GM23338 (cell line): ENCODE measurements at regions not wholly inside any gene's neighbourhood (a gene's known extent, or its start where the extent isn't known, plus 50 kb on each side); places are given as distances from the start of the nearest gene placed in this dataset.
"Not testable (repeated sequence)": the region's sequence is repeated elsewhere in the genome, so short reads cannot be mapped to it uniquely, and the experiment has no call there.

Experiments
- ATAC-seq: fragments of 200-7000 bp; cut with Tn5 transposase; 3 replicates; pipeline ENCODE4 v1.9.1; 2020
- DNase-seq: peaks from one replicate; pipeline ENCODE4 v3.0.0-alpha.2; 2015; ENCODE audit warnings: low spot score
- H2AFZ ChIP-seq: fragments of 200-600 bp; sonication (generic); 2 replicates; pipeline ENCODE4 v1.8.0; 2016; ENCODE audit warnings: antibody characterized with exemption, mild to moderate bottlenecking, moderate library complexity
- H3F3A ChIP-seq: fragments of 200-600 bp; sonication (generic); replicated peaks from 2 replicates; pipeline ENCODE4 v1.8.0; 2017; ENCODE audit warnings: antibody characterized with exemption, mixed run types, low read depth
- H3K27ac ChIP-seq: fragments of 200-600 bp; sonication (generic); 2 replicates; pipeline ENCODE4 v1.6.1; 2016; ENCODE audit warnings: low read depth
- H3K27me3 ChIP-seq: fragments of 200-600 bp; sonication (generic); 2 replicates; pipeline ENCODE4 v1.8.0; 2016; ENCODE audit warnings: mild to moderate bottlenecking, mixed run types, moderate library complexity; ENCODE audit not compliant: insufficient read depth
- H3K36me3 ChIP-seq: fragments of 200-600 bp; sonication (generic); 2 replicates; pipeline ENCODE4 v1.8.0; 2016; ENCODE audit warnings: mild to moderate bottlenecking; ENCODE audit not compliant: insufficient read depth
- H3K4me1 ChIP-seq: fragments of 200-600 bp; sonication (generic); 2 replicates; pipeline ENCODE4 v1.8.0; 2016; ENCODE audit warnings: mild to moderate bottlenecking, moderate library complexity; ENCODE audit not compliant: insufficient read depth
- H3K4me2 ChIP-seq: fragments of 200-600 bp; sonication (generic); 2 replicates; pipeline ENCODE4 v1.7.1; 2017; ENCODE audit warnings: mixed run types
- H3K4me3 ChIP-seq: fragments of 200-600 bp; sonication (generic); 2 replicates; pipeline ENCODE4 v1.6.1; 2016; ENCODE audit warnings: mixed run types
- H3K79me2 ChIP-seq: fragments of 200-600 bp; sonication (generic); replicated peaks from 2 replicates; pipeline ENCODE4 v1.8.0; 2017; ENCODE audit warnings: mild to moderate bottlenecking; ENCODE audit not compliant: insufficient read depth
- H3K9me2 ChIP-seq: fragments of 200-600 bp; sonication (generic); 2 replicates; pipeline ENCODE4 v1.8.0; 2017; ENCODE audit not compliant: insufficient read depth
- H4K20me1 ChIP-seq: fragments of 200-600 bp; sonication (generic); replicated peaks from 2 replicates; pipeline ENCODE4 v1.8.0; 2017; ENCODE audit warnings: mild to moderate bottlenecking; ENCODE audit not compliant: insufficient read depth
- H3K27ac Mint-ChIP-seq: 2 replicates; pipeline ENCODE4 v1.8.0; 2020; ENCODE audit warnings: inconsistent platforms, mild to moderate bottlenecking, moderate library complexity, mixed read lengths
- H3K27me3 Mint-ChIP-seq: 3 replicates; pipeline ENCODE4 v1.8.0; 2022; ENCODE audit warnings: low read depth, mild to moderate bottlenecking, moderate library complexity, mixed read lengths, inconsistent platforms; ENCODE audit not compliant: insufficient read depth, poor library complexity
- H3K36me3 Mint-ChIP-seq: 3 replicates; pipeline ENCODE4 v1.8.0; 2021; ENCODE audit warnings: low read depth, mild to moderate bottlenecking, inconsistent platforms, moderate library complexity, mixed read lengths
- H3K4me1 Mint-ChIP-seq: 3 replicates; pipeline ENCODE4 v1.8.0; 2020; ENCODE audit warnings: mild to moderate bottlenecking, inconsistent platforms, mixed read lengths
- H3K4me3 Mint-ChIP-seq: 3 replicates; pipeline ENCODE4 v1.8.0; 2021; ENCODE audit warnings: moderate library complexity, mild to moderate bottlenecking, inconsistent platforms, mixed read lengths
- H3K9me3 Mint-ChIP-seq: 3 replicates; pipeline ENCODE4 v1.8.0; 2020; ENCODE audit warnings: moderate library complexity, mild to moderate bottlenecking, inconsistent platforms, mixed read lengths
- CREB1 ChIP-seq: fragments of 250-450 bp; sonication (Bioruptor Pico); IDR thresholded peaks from 2 replicates; pipeline ENCODE4 v1.5.0; 2020; ENCODE audit warnings: low read depth, mild to moderate bottlenecking, moderate library complexity
- CTCF ChIP-seq, 2 experiments: fragments of 200-600 bp in 1 of 2; sonication (generic) in 1 of 2; conservative IDR thresholded peaks; 2 replicates each; pipeline versions ENCODE4 v1.5.1 to v1.6.1; 2016 to 2017; ENCODE audit warnings: antibody characterized with exemption in 2 of 2, low read depth in 2 of 2, mild to moderate bottlenecking in 2 of 2, moderate library complexity in 1 of 2
- ETS1 ChIP-seq: IDR thresholded peaks from 2 replicates; pipeline ENCODE4 v1.6.1; 2016; ENCODE audit warnings: antibody characterized with exemption
- EZH2phosphoT487 ChIP-seq: fragments of 200-600 bp; sonication (generic); IDR thresholded peaks from one replicate; pipeline ENCODE4 v1.8.1; 2018; ENCODE audit warnings: antibody characterized with exemption; ENCODE audit not compliant: unreplicated experiment
- NANOG ChIP-seq: IDR thresholded peaks from 2 replicates; pipeline ENCODE4 v1.6.1; 2016; ENCODE audit warnings: antibody characterized with exemption, borderline replicate concordance
- ZNF331 ChIP-seq: fragments of 250-450 bp; sonication (Bioruptor Pico); IDR thresholded peaks from 2 replicates; pipeline ENCODE4 v1.5.0; 2020; ENCODE audit warnings: low read depth, mild to moderate bottlenecking, moderate library complexity
- ZNF462 ChIP-seq: fragments of 250-450 bp; sonication (Bioruptor Pico); IDR thresholded peaks from 2 replicates; pipeline ENCODE4 v1.5.0; 2020; ENCODE audit warnings: mild to moderate bottlenecking, moderate library complexity

- DNase-seq (no peak), ATAC-seq (no peak)
- Histone ChIP-seq H3F3A (no peaks in the 10 kb centered on the region), H2AFZ (peak overlapping the region; percentile 52), H3K4me3 (no peak overlapping the region), H3K79me2 (no peaks in the 10 kb centered on the region), H3K4me2 (no peak overlapping the region), H3K27ac (no peak overlapping the region), H3K4me1 (no peaks in the 10 kb centered on the region), H3K27me3 (no peaks in the 10 kb centered on the region), H3K36me3 (no peaks in the 10 kb centered on the region), H3K9me2 (no peaks in the 10 kb centered on the region), H4K20me1 (no peaks in the 10 kb centered on the region)
- Mint-ChIP-seq H3K4me1 (no peaks in the 10 kb centered on the region), H3K27ac (no peak overlapping the region), H3K36me3 (no peaks in the 10 kb centered on the region), H3K9me3 (no peaks in the 10 kb centered on the region), H3K4me3 (no peak overlapping the region), H3K27me3 (peaks cover 6% of the 10 kb centered on the region)
- no peak for TF ChIP-seq CTCF (conservative IDR thresholded peaks at IDR 0.05; ENCODE audit: low read depth in 2 of 2)
- TF ChIP-seq ETS1 = no peak
- TF ChIP-seq EZH2phosphoT487 = no peak
Measured at GRCh38 chr1:192463661-192464060, 111.9 kb upstream of the RGS1 start.

- H3K27ac Mint-ChIP-seq = 0 out of 2 replicates have a peak overlapping the region, but pooled peaks have one; percentile 21
- not testable (repeated sequence) for H3K9me2 ChIP-seq, ATAC-seq, H2AFZ ChIP-seq, H3K27ac ChIP-seq, H3K4me3 ChIP-seq, H3K4me3 Mint-ChIP-seq, H3K27me3 ChIP-seq, H3K36me3 Mint-ChIP-seq, DNase-seq, H3K36me3 ChIP-seq, H3K4me1 ChIP-seq, H3F3A ChIP-seq, H3K4me1 Mint-ChIP-seq, H3K4me2 ChIP-seq, H3K27me3 Mint-ChIP-seq, H3K79me2 ChIP-seq, H3K9me3 Mint-ChIP-seq, H4K20me1 ChIP-seq
Measured at GRCh38 chr1:192465221-192465620, 110.4 kb upstream of the RGS1 start.

- ATAC-seq (no peak), DNase-seq (peak; percentile 71)
- Histone ChIP-seq H3K4me1 (no peaks in the 10 kb centered on the region), H3F3A (no peaks in the 10 kb centered on the region), H2AFZ (no peak overlapping the region), H3K27ac (no peak overlapping the region), H3K4me3 (no peak overlapping the region), H3K27me3 (no peaks in the 10 kb centered on the region), H3K36me3 (no peaks in the 10 kb centered on the region), H3K79me2 (no peaks in the 10 kb centered on the region), H3K9me2 (no peaks in the 10 kb centered on the region), H4K20me1 (no peaks in the 10 kb centered on the region), H3K4me2 (no peak overlapping the region)
- no peaks in the 10 kb centered on the region; the same call in 2 of the 3 replicates for H3K9me3 Mint-ChIP-seq
- H3K4me3 Mint-ChIP-seq = no peak overlapping the region
- no peaks in the 10 kb centered on the region for H3K27me3 Mint-ChIP-seq
- H3K27ac Mint-ChIP-seq = no peak overlapping the region
- no peaks in the 10 kb centered on the region for H3K36me3 Mint-ChIP-seq
- no peaks in the 10 kb centered on the region for H3K4me1 Mint-ChIP-seq
- TF ChIP-seq NANOG = no peak
- no peak for TF ChIP-seq ZNF462 (CRISPR knock-in tag)
- TF ChIP-seq ZNF331 = no peak
- TF ChIP-seq CREB1 (CRISPR knock-in tag) = no peak
- no peak for TF ChIP-seq EZH2phosphoT487
Measured at GRCh38 chr1:192474080-192474683, 101.4 kb upstream of the RGS1 start.
